ENCODE measurements at regions not wholly inside any gene's neighbourhood (a gene's known extent, or its start where the extent isn't known, plus 50 kb on each side); places are given as distances from the start of the nearest gene placed in this dataset.

GRCh38 chr2:19507137-19507536 is 148.7 kb upstream of the OSR1 start:
- H3K9ac ChIP-seq (ENCODE audit: low read length), result no peak overlapping the region
- H3F3A ChIP-seq (ENCODE audit: insufficient read depth, low read length), result no peaks in the 10 kb centered on the region
- no peak overlapping the region for H2AFZ ChIP-seq (ENCODE audit: low read length)
- no peaks in the 10 kb centered on the region for H3K9me2 ChIP-seq (ENCODE audit: low read depth, low read length)
- no peak overlapping the region for H3K27ac ChIP-seq (ENCODE audit: low read depth, low read length, poor library complexity, severe bottlenecking)
- H3K36me3 ChIP-seq (ENCODE audit: insufficient read depth, low read length), result no peaks in the 10 kb centered on the region
- no peak overlapping the region for H3K4me2 ChIP-seq (ENCODE audit: low read length)
- no peaks in the 10 kb centered on the region for H3K9me3 ChIP-seq (ENCODE audit: low read length)
- TF ChIP-seq CTCF (IDR thresholded peaks at IDR 0.05; ENCODE audit: low read length) (no peak), EZH2 (IDR thresholded peaks at IDR 0.05; ENCODE audit: borderline replicate concordance, low read length) (no peak)
- H4K20me1 ChIP-seq (ENCODE audit: insufficient read depth, low read length), result no peaks in the 10 kb centered on the region
- no peaks in the 10 kb centered on the region for H3K79me2 ChIP-seq (ENCODE audit: insufficient read depth, low read length)
- H3K27me3 ChIP-seq (ENCODE audit: insufficient read depth, low read length), result no peaks in the 10 kb centered on the region
- H3K4me1 ChIP-seq (ENCODE audit: insufficient read depth, low read length, severe bottlenecking), result no peaks in the 10 kb centered on the region
- H3K4me3 ChIP-seq (ENCODE audit: low read depth, low read length, poor library complexity, severe bottlenecking), result no peak overlapping the region

- H2AFZ ChIP-seq (ENCODE audit: low read length), result no peak overlapping the region
- H3K27ac ChIP-seq (ENCODE audit: low read depth, low read length, poor library complexity, severe bottlenecking), result no peak overlapping the region
- H3K9me3 ChIP-seq (ENCODE audit: low read length), result no peaks in the 10 kb centered on the region
- H3K27me3 ChIP-seq (ENCODE audit: insufficient read depth, low read length), result no peaks in the 10 kb centered on the region
- H3K9me2 ChIP-seq (ENCODE audit: low read depth, low read length), result no peaks in the 10 kb centered on the region
- H4K20me1 ChIP-seq (ENCODE audit: insufficient read depth, low read length), result no peaks in the 10 kb centered on the region
- H3K36me3 ChIP-seq (ENCODE audit: insufficient read depth, low read length), result no peaks in the 10 kb centered on the region
- H3K4me3 ChIP-seq (ENCODE audit: low read depth, low read length, poor library complexity, severe bottlenecking), result no peak overlapping the region
- no peak for TF ChIP-seq CTCF (IDR thresholded peaks at IDR 0.05; ENCODE audit: low read length)
- no peak for TF ChIP-seq EZH2 (IDR thresholded peaks at IDR 0.05; ENCODE audit: borderline replicate concordance, low read length)
- H3F3A ChIP-seq (ENCODE audit: insufficient read depth, low read length), result no peaks in the 10 kb centered on the region
- H3K4me1 ChIP-seq (ENCODE audit: insufficient read depth, low read length, severe bottlenecking), result no peaks in the 10 kb centered on the region
- H3K4me2 ChIP-seq (ENCODE audit: low read length), result no peak overlapping the region
- H3K9ac ChIP-seq (ENCODE audit: low read length), result no peak overlapping the region
- no peaks in the 10 kb centered on the region for H3K79me2 ChIP-seq (ENCODE audit: insufficient read depth, low read length)
These were observed 147.0 kb upstream of the OSR1 start for GRCh38 chr2:19505199-19506136.

- H3K4me3 ChIP-seq (ENCODE audit: low read depth, low read length, poor library complexity, severe bottlenecking), result no peak overlapping the region
- no peaks in the 10 kb centered on the region for H3K27me3 ChIP-seq (ENCODE audit: insufficient read depth, low read length)
- H2AFZ ChIP-seq (ENCODE audit: low read length), result no peak overlapping the region
- H3F3A ChIP-seq (ENCODE audit: insufficient read depth, low read length), result no peaks in the 10 kb centered on the region
- no peak overlapping the region for H3K27ac ChIP-seq (ENCODE audit: low read depth, low read length, poor library complexity, severe bottlenecking)
- no peaks in the 10 kb centered on the region for H3K79me2 ChIP-seq (ENCODE audit: insufficient read depth, low read length)
- no peak overlapping the region for H3K9ac ChIP-seq (ENCODE audit: low read length)
- H3K36me3 ChIP-seq (ENCODE audit: insufficient read depth, low read length), result no peaks in the 10 kb centered on the region
- H3K4me2 ChIP-seq (ENCODE audit: low read length), result no peak overlapping the region
- H3K4me1 ChIP-seq (ENCODE audit: insufficient read depth, low read length, severe bottlenecking), result no peaks in the 10 kb centered on the region
- H4K20me1 ChIP-seq (ENCODE audit: insufficient read depth, low read length), result no peaks in the 10 kb centered on the region
- TF ChIP-seq CTCF (IDR thresholded peaks at IDR 0.05; ENCODE audit: low read length), result no peak
- no peak for TF ChIP-seq EZH2 (IDR thresholded peaks at IDR 0.05; ENCODE audit: borderline replicate concordance, low read length)
- no peaks in the 10 kb centered on the region for H3K9me2 ChIP-seq (ENCODE audit: low read depth, low read length)
- no peaks in the 10 kb centered on the region for H3K9me3 ChIP-seq (ENCODE audit: low read length)
These were observed 146.2 kb upstream of the OSR1 start for GRCh38 chr2:19504400-19505198.

Measured in OCI-LY1 (cell line).